ENCODE measurements at regions not wholly inside any gene's neighbourhood (a gene's known extent, or its start where the extent isn't known, plus 50 kb on each side); places are given as distances from the start of the nearest gene placed in this dataset.

DNA sequence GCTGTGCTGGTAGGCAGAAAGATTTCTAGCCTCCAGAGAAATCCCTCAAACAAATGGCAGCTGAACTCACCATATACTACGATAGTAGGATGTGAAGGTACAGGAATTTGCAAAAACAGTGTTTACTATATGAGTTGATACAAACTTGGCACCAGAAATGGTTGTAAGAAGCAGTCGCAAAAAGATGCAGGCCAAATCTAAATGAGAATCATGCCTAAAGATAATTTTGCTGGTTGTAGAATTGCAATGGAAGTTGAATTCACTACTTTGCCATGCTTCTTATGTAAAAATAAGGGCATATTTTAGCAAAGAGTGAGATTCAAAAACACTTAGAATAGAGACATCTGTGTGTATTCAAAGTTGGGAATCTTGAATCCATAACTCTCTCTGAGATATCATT, 924.7 kb downstream of the SUCLG1 start:
- Histone ChIP-seq H3K9me3 (ENCODE audit: control insufficient read depth in 2 of 3, insufficient read depth in 1 of 3, low read length in 3 of 3) (no peaks in the 10 kb centered on the region), H3K9ac (ENCODE audit: low read length in 3 of 3) (no peak overlapping the region), H3K36me3 (ENCODE audit: control insufficient read depth in 2 of 3, insufficient read depth in 3 of 3, low read length in 3 of 3) (no peaks in the 10 kb centered on the region), H3K4me1 (ENCODE audit: control insufficient read depth in 2 of 3, insufficient read depth in 2 of 3, low read depth in 1 of 3, low read length in 3 of 3) (no peaks in the 10 kb centered on the region), H3K4me3 (ENCODE audit: low read length in 3 of 3) (no peak overlapping the region), H3K27me3 (ENCODE audit: control insufficient read depth, insufficient read depth, low read length) (no peaks in the 10 kb centered on the region), H3K27ac (ENCODE audit: low read depth in 2 of 2, low read length in 2 of 2) (no peak overlapping the region)
- TF ChIP-seq, protein P1, sequence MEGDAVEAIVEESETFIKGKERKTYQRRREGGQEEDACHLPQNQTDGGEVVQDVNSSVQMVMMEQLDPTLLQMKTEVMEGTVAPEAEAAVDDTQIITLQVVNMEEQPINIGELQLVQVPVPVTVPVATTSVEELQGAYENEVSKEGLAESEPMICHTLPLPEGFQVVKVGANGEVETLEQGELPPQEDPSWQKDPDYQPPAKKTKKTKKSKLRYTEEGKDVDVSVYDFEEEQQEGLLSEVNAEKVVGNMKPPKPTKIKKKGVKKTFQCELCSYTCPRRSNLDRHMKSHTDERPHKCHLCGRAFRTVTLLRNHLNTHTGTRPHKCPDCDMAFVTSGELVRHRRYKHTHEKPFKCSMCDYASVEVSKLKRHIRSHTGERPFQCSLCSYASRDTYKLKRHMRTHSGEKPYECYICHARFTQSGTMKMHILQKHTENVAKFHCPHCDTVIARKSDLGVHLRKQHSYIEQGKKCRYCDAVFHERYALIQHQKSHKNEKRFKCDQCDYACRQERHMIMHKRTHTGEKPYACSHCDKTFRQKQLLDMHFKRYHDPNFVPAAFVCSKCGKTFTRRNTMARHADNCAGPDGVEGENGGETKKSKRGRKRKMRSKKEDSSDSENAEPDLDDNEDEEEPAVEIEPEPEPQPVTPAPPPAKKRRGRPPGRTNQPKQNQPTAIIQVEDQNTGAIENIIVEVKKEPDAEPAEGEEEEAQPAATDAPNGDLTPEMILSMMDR (IDR thresholded peaks at IDR 0.05; ENCODE audit: borderline replicate concordance, extremely low read depth, insufficient read depth), result no peak
- intact Hi-C loops (cut with DNase I), result no loop called here
- DNase-seq (no peak), FAIRE-seq (no peak)

DNA sequence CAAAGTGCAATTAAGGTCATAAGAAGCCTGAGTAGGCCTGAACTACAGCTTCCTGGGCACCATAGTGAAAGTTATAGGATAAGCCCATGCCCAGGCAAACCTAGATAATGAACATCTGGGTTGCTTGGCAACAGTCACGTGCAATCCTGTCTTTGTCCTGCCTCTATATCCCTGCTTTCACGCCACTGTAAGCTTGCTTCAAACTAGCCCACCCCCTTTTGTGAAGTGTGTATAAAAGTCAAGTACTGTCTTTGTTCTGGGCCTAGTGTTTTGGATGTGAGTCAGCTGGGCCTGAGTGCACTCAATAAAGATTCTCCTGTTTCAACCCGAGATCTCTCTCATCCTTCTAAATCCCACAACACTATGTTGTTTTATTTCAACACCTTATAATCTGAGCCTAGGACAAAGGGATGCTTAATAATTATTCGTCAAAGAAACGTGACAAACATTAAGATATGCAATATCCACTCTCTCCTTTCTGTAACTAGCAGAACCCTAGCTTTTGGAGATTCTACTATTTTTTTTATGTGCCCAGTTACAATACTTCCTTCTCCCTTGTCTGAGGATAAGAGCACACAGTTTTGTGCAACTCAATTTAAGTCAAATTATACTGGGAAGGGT, 927.8 kb downstream of the SUCLG1 start:
- Histone ChIP-seq H3K27ac (ENCODE audit: low read depth in 2 of 2, low read length in 2 of 2) (no peak overlapping the region), H3K36me3 (ENCODE audit: control insufficient read depth in 2 of 3, insufficient read depth in 3 of 3, low read length in 3 of 3) (no peaks in the 10 kb centered on the region), H3K4me3 (ENCODE audit: low read length in 3 of 3) (no peak overlapping the region), H3K9me3 (ENCODE audit: control insufficient read depth in 2 of 3, insufficient read depth in 1 of 3, low read length in 3 of 3) (no peaks in the 10 kb centered on the region), H3K9ac (ENCODE audit: low read length in 3 of 3) (no peak overlapping the region), H3K4me1 (ENCODE audit: control insufficient read depth in 2 of 3, insufficient read depth in 2 of 3, low read depth in 1 of 3, low read length in 3 of 3) (no peaks in the 10 kb centered on the region), H3K27me3 (ENCODE audit: control insufficient read depth, insufficient read depth, low read length) (no peaks in the 10 kb centered on the region)
- intact Hi-C loops (cut with DNase I), result no loop called here
- no peak for DNase-seq
- TF ChIP-seq, protein P1 (IDR thresholded peaks at IDR 0.05; ENCODE audit: borderline replicate concordance, extremely low read depth, insufficient read depth), result no peak
- FAIRE-seq, result no peak

DNA sequence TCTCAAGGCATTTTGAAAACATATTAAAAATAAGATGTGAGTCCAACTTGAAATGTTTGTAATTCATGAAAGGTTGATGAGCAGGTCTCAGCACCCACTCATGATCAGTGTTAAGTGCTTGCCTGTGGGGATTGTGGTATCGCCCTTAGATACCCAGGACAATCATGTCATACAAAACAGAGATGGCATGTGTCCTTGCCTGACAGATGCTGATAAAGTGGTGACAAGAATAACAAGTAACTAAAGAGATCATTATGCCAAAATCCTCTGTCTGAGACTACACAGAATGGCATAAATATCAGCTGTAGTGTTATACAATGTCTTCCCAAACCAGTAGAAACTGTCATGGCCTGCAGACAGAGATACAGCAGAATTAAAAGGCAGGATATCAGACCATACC, 930.3 kb downstream of the SUCLG1 start:
- intact Hi-C loops (cut with DNase I), result no loop called here
- no peaks in the 10 kb centered on the region for H3K27me3 ChIP-seq (ENCODE audit: control insufficient read depth, insufficient read depth, low read length)
- no peak overlapping the region for H3K9ac ChIP-seq (ENCODE audit: low read length in 3 of 3)
- FAIRE-seq (no peak), DNase-seq (no peak)
- H3K9me3 ChIP-seq (ENCODE audit: control insufficient read depth in 2 of 3, insufficient read depth in 1 of 3, low read length in 3 of 3), result no peaks in the 10 kb centered on the region
- TF ChIP-seq, protein P1 (IDR thresholded peaks at IDR 0.05; ENCODE audit: borderline replicate concordance, extremely low read depth, insufficient read depth), result no peak
- no peaks in the 10 kb centered on the region for H3K36me3 ChIP-seq (ENCODE audit: control insufficient read depth in 2 of 3, insufficient read depth in 3 of 3, low read length in 3 of 3)
- no peak overlapping the region for H3K4me3 ChIP-seq (ENCODE audit: low read length in 3 of 3)
- no peak overlapping the region for H3K27ac ChIP-seq (ENCODE audit: low read depth in 2 of 2, low read length in 2 of 2)
- H3K4me1 ChIP-seq (ENCODE audit: control insufficient read depth in 2 of 3, insufficient read depth in 2 of 3, low read depth in 1 of 3, low read length in 3 of 3), result no peaks in the 10 kb centered on the region
